ENCODE measurements at regions not wholly inside any gene's neighbourhood (a gene's known extent, or its start where the extent isn't known, plus 50 kb on each side); places are given as distances from the start of the nearest gene placed in this dataset.

DNA sequence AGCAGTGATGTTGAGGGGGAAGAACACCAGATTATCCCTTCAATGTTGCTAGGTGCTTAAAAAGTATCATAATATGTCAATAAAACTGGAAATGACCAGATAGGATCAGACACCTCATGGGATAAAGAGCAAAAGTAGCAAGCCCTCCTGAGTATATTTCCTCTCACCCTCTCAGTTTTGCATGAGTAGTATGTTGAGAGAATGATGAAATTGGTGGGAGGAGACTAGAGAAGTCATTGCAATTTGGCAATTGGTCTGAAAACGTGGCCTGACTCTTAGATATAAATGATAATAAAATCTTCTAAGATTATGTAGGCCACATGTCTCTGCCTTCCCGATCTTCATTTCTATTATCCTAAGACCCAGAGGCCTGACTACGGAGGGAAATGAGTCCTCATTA is 151.2 kb upstream of the ARRDC3 start:
- TF ChIP-seq CTCF (IDR thresholded peaks at IDR 0.05; ENCODE audit: low read length, missing control alignments): no peak
- DNase-seq (ENCODE audit: low read depth): no peak
- H3K4me3 ChIP-seq (replicated peaks; ENCODE audit: low read depth, low read length): no peak overlapping the region

- no peak overlapping the region for H3K4me3 ChIP-seq (replicated peaks; ENCODE audit: low read depth, low read length)
- no peak for TF ChIP-seq CTCF (IDR thresholded peaks at IDR 0.05; ENCODE audit: low read length, missing control alignments)
- DNase-seq (ENCODE audit: low read depth): no peak
Observed at GRCh38 chr5:91532779-91533178, 149.7 kb upstream of the ARRDC3 start.

- no peak for TF ChIP-seq CTCF (IDR thresholded peaks at IDR 0.05; ENCODE audit: low read length, missing control alignments)
- no peak for DNase-seq (ENCODE audit: low read depth)
- H3K4me3 ChIP-seq (replicated peaks; ENCODE audit: low read depth, low read length): no peak overlapping the region
Observed at GRCh38 chr5:91532281-91532680, 149.2 kb upstream of the ARRDC3 start.

DNA sequence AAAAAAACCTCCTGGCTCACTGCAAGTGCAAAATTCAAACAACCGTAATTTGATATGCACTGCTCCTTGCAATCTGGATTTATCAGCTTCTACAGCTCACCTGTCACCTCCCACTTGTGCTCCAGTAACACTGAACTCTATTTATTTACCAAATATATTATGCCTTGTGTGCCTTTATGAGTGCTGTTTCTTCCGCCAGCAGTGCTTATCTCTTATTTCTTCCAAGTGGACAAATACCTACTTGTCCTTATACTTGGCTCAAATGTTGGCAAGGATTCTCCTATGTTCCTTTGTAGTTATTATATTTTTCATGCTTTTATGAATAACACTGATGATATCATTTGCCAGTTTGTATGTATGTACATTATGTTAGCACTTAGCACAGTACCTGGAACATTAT is 145.7 kb upstream of the ARRDC3 start:
- no peak overlapping the region for H3K4me3 ChIP-seq (replicated peaks; ENCODE audit: low read depth, low read length)
- no peak for DNase-seq (ENCODE audit: low read depth)
- TF ChIP-seq CTCF (IDR thresholded peaks at IDR 0.05; ENCODE audit: low read length, missing control alignments): no peak

DNA sequence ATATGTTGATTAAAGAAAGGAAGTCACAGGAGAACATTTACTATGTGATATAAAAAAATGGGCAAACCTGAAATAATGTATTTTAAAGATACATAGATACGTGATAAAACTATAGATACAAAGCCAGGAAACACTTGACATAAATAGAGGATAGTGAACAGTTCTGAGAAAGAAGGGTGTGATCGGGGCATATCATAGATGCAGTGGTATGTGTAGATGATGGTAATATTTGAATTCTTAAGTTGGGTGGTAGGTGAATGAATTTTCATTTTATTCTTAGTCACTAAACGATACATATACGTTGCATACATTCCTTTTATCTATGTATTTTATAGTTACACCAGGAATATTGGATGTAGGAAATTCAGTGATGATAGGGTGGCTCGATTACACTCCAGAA is 138.7 kb upstream of the ARRDC3 start:
- no peak overlapping the region for H3K4me3 ChIP-seq (replicated peaks; ENCODE audit: low read depth, low read length)
- no peak for DNase-seq (ENCODE audit: low read depth)
- TF ChIP-seq CTCF (IDR thresholded peaks at IDR 0.05; ENCODE audit: low read length, missing control alignments): no peak

DNA sequence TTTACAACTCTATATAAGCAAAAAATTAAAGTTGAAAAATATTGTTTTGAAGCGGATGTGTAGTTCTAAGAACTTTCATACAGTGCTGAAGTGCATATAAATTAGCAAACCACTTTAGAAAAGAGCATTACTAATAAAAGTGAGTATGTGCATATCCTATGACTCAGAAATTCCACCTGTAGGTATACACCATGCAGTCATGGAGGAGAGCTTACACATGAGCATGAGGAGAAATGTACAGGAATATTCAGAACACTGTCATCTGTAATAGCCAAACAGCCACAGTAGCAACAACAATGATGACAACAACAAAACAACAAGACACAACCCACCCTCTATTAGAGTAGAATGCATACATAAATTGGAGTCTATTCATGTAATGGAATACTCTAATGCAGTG is 138.2 kb upstream of the ARRDC3 start:
- no peak for TF ChIP-seq CTCF (IDR thresholded peaks at IDR 0.05; ENCODE audit: low read length, missing control alignments)
- H3K4me3 ChIP-seq (replicated peaks; ENCODE audit: low read depth, low read length): no peak overlapping the region
- DNase-seq (ENCODE audit: low read depth): no peak

DNA sequence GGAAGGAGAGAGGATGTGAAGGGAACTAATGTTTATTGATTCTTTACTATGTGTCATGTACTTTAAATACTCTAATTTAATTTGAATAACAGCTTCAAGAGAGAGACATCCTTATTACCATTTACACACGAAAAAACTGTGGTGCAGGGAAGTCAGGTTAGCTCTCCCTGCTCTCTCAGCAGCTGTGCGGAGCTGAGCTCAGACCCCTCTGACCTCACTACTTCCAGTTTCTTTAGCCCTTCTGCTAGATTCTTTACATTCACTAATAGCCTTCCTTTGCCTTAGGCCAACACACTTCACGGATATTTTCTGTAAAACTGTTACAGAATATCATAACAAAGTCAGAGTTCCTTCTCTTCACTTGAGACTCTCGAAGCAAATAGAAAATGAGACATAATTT is 131.3 kb upstream of the ARRDC3 start:
- DNase-seq (ENCODE audit: low read depth): no peak
- no peak overlapping the region for H3K4me3 ChIP-seq (replicated peaks; ENCODE audit: low read depth, low read length)
- TF ChIP-seq CTCF (IDR thresholded peaks at IDR 0.05; ENCODE audit: low read length, missing control alignments): no peak
